ENCODE measurements at regions not wholly inside any gene's neighbourhood (a gene's known extent, or its start where the extent isn't known, plus 50 kb on each side); places are given as distances from the start of the nearest gene placed in this dataset.
"Not testable (repeated sequence)": the region's sequence is repeated elsewhere in the genome, so short reads cannot be mapped to it uniquely, and the experiment has no call there.

DNA sequence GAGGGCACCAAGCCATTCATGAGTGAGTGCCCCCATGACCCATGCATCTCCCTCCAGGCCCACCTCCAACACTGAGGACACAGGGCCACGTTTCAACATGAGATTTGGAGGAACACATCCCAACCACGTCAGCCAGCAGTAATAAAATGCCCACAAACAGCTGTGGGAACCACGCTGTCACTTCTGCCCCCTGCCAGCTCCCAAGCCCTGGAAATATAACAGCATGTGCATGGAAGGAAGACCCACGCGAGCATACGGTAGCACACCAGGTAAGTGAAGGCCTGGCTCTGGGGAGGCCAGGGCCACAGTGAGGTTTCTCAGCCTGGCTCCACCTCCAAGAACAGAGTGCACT is 168.9 kb upstream of the PFKP start:
- no peak for DNase-seq (ENCODE audit: low read depth)
- TF ChIP-seq, protein P1, sequence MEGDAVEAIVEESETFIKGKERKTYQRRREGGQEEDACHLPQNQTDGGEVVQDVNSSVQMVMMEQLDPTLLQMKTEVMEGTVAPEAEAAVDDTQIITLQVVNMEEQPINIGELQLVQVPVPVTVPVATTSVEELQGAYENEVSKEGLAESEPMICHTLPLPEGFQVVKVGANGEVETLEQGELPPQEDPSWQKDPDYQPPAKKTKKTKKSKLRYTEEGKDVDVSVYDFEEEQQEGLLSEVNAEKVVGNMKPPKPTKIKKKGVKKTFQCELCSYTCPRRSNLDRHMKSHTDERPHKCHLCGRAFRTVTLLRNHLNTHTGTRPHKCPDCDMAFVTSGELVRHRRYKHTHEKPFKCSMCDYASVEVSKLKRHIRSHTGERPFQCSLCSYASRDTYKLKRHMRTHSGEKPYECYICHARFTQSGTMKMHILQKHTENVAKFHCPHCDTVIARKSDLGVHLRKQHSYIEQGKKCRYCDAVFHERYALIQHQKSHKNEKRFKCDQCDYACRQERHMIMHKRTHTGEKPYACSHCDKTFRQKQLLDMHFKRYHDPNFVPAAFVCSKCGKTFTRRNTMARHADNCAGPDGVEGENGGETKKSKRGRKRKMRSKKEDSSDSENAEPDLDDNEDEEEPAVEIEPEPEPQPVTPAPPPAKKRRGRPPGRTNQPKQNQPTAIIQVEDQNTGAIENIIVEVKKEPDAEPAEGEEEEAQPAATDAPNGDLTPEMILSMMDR (IDR thresholded peaks at IDR 0.05; ENCODE audit: insufficient read depth, low read depth, low read length, missing control alignments): no peak
- no peak overlapping the region for H3K4me3 ChIP-seq (ENCODE audit: low read length)

DNA sequence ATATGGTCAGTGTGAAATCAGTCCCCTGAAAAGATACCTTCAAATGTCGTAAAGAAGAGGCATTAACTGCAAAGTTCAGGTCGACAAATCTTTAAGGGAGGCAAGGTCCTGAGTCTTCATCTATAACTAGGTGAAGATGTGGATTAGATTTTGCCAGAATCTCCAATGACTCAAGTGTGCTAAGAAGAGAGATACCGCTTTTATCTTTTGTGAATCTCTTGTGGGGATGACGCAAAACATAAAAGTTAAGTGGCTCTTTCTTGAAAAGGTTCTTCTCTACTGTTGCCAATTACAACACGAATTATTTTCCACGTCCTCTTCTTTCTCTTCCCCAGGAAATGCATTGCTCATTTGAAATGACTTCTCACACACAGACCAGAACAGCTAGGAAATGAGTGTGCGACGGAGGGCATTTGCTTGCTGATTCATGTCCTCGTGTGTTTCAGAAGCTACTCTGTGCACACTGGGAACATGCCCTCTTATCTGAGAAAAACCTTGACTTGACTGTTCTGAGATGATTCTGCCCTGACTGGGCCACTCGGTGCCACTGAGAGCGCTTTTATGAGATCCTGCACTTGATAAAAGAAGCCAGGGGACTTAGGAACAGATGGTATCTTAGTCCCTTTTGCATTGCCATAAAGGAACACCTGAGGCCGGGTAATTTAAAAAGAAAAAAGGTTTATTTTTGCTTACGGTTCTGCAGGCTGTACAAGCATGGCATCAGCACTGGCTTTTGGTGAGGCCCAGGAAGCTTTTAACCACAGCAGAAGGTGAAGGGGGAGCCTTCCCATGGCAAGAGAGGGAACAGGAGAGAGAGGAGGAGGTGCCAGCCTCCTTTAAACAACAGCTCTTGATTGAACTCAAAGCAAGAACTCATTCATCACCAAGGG is 169.5 kb upstream of the PFKP start:
- TF ChIP-seq, protein P1 (IDR thresholded peaks at IDR 0.05; ENCODE audit: insufficient read depth, low read depth, low read length, missing control alignments): no peak
- H3K4me3 ChIP-seq (ENCODE audit: low read length): no peak overlapping the region
- DNase-seq (ENCODE audit: low read depth): no peak

DNA sequence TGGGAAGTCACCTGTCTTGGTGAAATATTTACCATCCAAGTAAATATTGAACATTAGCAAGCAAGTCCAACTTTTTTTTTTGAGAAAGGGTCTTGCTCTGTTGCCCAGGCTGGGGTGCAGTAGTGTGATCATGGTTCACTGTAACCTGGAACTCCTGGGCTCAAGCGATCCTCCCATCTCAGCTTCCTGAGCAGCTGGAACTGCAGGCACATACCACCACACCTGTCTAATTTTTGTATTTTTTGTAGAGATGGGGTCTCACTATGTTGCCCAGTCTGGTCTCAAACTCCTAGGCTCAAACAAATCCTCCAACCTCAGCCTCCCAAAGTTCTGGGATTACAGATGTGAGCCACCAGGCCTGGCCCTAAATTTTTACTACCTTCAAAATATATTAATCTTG is 171.0 kb upstream of the PFKP start:
- not testable (repeated sequence) for DNase-seq (ENCODE audit: low read depth); H3K4me3 ChIP-seq (ENCODE audit: low read length)

DNA sequence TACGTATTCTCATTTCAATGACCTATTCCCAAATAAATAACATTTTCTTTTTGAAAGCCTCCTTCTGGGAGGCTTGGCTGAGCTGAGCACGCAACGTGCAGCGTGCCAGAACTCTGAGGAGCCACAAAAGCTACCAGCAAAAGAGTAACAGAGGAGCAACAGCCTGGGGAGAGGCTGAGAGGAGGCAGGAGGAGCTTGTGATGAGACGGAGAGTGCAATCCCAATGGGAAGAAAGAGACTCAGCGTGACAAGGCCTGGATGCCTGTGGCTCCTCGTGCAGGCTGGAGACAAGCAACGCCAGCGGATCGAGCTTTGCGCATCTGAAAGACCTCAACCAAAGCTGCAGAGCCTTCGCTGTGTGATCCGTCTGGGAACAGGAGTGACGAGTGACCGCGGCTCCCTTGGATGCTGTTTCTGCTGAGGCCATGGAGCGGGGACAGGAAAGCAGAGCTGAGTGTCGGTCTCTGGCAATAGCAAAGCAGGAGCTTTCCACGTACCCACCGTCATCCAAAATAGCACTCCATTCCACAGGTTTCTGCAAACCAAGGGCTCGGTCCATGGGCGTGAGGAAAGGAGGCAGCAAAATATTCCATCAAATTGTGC is 171.7 kb upstream of the PFKP start:
- TF ChIP-seq, protein P1 (IDR thresholded peaks at IDR 0.05; ENCODE audit: insufficient read depth, low read depth, low read length, missing control alignments): no peak
- H3K4me3 ChIP-seq (ENCODE audit: low read length): no peak overlapping the region
- no peak for DNase-seq (ENCODE audit: low read depth)

DNA sequence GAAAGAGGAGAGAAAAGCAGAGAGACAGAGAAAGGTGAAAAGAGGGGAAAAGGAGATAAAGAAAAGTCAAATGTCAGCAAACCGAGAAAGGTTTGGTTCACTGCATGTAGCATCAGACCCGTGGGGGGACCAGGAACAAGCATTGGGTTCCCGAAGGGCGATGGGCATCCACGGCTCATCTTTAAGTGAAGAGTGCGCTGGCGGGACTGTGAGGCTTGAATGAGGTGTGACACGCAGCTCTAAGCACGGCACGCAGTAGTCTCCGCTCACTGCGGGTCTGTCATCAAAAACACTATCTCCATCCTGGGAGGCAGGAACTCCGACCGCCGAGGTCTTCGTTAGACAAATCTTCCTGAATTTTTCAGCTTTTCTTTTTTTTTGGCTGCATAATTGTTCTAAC is 173.4 kb upstream of the PFKP start:
- TF ChIP-seq, protein P1 (IDR thresholded peaks at IDR 0.05; ENCODE audit: insufficient read depth, low read depth, low read length, missing control alignments): no peak
- no peak overlapping the region for H3K4me3 ChIP-seq (ENCODE audit: low read length)
- DNase-seq (ENCODE audit: low read depth): no peak

DNA sequence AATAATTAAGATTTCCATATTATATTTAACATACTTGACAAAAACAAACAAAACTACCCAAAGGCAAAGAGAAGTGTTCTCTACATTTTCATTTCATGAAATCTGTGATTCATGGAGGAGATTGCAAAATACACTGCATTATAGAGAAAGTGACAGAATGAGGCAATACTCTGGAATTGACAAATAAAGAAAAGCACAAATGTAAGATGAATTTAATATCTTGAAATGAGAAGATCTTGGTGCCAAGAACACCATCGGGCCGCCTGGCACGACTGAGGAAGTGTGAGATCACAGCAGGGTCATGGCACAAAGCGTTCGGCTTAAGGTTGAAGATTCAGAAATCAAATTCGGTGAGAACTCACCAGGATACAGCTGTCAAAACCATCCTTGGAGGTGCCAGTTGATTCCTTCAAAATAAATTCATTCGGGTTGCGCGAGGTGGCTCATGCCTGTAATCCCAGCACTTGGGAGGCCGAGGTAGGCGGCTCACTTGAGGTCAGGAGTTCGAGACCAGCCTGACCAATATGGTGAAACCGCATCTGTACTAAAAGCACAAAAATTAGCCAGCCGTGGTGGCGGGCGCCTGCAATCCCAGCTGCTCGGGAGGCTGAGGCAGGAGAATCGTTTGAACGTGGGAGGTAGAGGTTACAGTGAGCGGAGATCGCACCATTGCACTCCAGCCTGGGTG is 174.0 kb upstream of the PFKP start:
- no peak overlapping the region for H3K4me3 ChIP-seq (ENCODE audit: low read length)
- peak; percentile 2 for DNase-seq (ENCODE audit: low read depth)
- TF ChIP-seq, protein P1 (IDR thresholded peaks at IDR 0.05; ENCODE audit: insufficient read depth, low read depth, low read length, missing control alignments): no peak

DNA sequence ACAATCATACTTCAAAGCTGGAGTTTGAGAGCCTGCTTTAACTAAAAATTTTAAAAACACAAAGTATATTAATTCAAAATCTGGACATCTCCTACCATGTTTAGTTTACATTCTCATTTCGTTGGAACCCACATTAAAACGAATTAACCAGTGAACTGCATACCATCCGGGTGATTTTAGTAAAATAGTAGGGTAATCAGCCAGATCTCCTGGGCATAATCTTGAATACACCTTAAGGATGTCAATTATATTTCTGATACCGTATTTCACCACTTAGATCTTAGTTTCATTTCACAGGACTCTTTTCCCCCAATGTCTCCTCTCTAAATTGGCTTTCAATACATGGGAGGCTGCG is 175.6 kb upstream of the PFKP start:
- TF ChIP-seq, protein P1 (IDR thresholded peaks at IDR 0.05; ENCODE audit: insufficient read depth, low read depth, low read length, missing control alignments): no peak
- no peak for DNase-seq (ENCODE audit: low read depth)
- H3K4me3 ChIP-seq (ENCODE audit: low read length): no peak overlapping the region

All from epithelial cell of esophagus (primary cell).